CD4-positive, alpha-beta memory T cell (primary cell): ENCODE measurements at regions not wholly inside any gene's neighbourhood (a gene's known extent, or its start where the extent isn't known, plus 50 kb on each side); places are given as distances from the start of the nearest gene placed in this dataset.

Experiments
- CTCF ChIA-PET: fragments of 350-600 bp; sonication (Branson Sonifier 250); formaldehyde crosslinking; loops from one replicate; lab custom pipeline; 2021; ENCODE audit warnings: inconsistent platforms; ENCODE audit not compliant: partially characterized antibody; lab: Charles Lee
- POLR2A ChIA-PET: fragments of 350-600 bp; sonication (Branson Sonifier 250); formaldehyde crosslinking; loops from one replicate; lab custom pipeline; 2021; ENCODE audit not compliant: partially characterized antibody; lab: Charles Lee
- DNase-seq, 5 donors: peaks; one replicate each; pipeline versions ENCODE4 v3.0.0 to v3.0.0-alpha.2; 2020 to 2022; ENCODE audit warnings: mixed read lengths in 1 of 5
- H3K27ac ChIP-seq: one replicate; pipeline ENCODE4 v1.7.0; 2013; ENCODE audit warnings: low read depth, low read length
- H3K27me3 ChIP-seq: 2 replicates; pipeline ENCODE4 v1.7.0; 2013; ENCODE audit warnings: mild to moderate bottlenecking, low read length, moderate library complexity; ENCODE audit not compliant: insufficient read depth
- H3K36me3 ChIP-seq: 2 replicates; pipeline ENCODE4 v1.7.0; 2013; ENCODE audit warnings: mild to moderate bottlenecking, low read length, moderate library complexity; ENCODE audit not compliant: insufficient read depth
- H3K4me1 ChIP-seq: 2 replicates; pipeline ENCODE4 v1.7.0; 2013; ENCODE audit warnings: mild to moderate bottlenecking, low read length, moderate library complexity; ENCODE audit not compliant: insufficient read depth
- H3K4me3 ChIP-seq, 2 donors: one replicate each; pipeline ENCODE4 v1.7.0; 2013; ENCODE audit warnings: low read length in 2 of 2, mild to moderate bottlenecking in 1 of 2
- H3K9me3 ChIP-seq, 2 donors: one replicate each; pipeline ENCODE4 v1.7.0; 2013; ENCODE audit warnings: low read length in 2 of 2, control low read depth in 1 of 2; ENCODE audit not compliant: control insufficient read depth in 1 of 2
- H3K27ac Mint-ChIP-seq, 7 donors: one replicate each; pipeline ENCODE4 v1.8.0; 2020 to 2021; ENCODE audit warnings: mixed read lengths in 7 of 7, mild to moderate bottlenecking in 6 of 7, inconsistent platforms in 3 of 7, moderate library complexity in 3 of 7
- H3K27me3 Mint-ChIP-seq, 2 donors: one replicate each; pipeline ENCODE4 v1.8.0; 2020 to 2021; ENCODE audit warnings: mixed read lengths in 2 of 2
- H3K36me3 Mint-ChIP-seq, 2 donors: one replicate each; pipeline ENCODE4 v1.8.0; 2020 to 2021; ENCODE audit warnings: mixed read lengths in 2 of 2, inconsistent platforms in 1 of 2, mild to moderate bottlenecking in 1 of 2
- H3K4me1 Mint-ChIP-seq, 4 donors: one replicate each; pipeline ENCODE4 v1.8.0; 2020 to 2021; ENCODE audit warnings: mixed read lengths in 4 of 4, mild to moderate bottlenecking in 1 of 4
- H3K4me3 Mint-ChIP-seq, 8 donors: one replicate each; pipeline ENCODE4 v1.8.0; 2020 to 2021; ENCODE audit warnings: mixed read lengths in 8 of 8, mild to moderate bottlenecking in 7 of 8, moderate library complexity in 6 of 8, inconsistent platforms in 3 of 8
- H3K9me3 Mint-ChIP-seq, 8 donors: one replicate each; pipeline ENCODE4 v1.8.0; 2020 to 2021; ENCODE audit warnings: mixed read lengths in 8 of 8, mild to moderate bottlenecking in 5 of 8, inconsistent platforms in 3 of 8, moderate library complexity in 1 of 8
- intact Hi-C: fragments of 100-400 bp; cut with micrococcal nuclease; formaldehyde crosslinking; loops from one replicate; pipeline ENCODE4 v1.15.1; 2023

DNA sequence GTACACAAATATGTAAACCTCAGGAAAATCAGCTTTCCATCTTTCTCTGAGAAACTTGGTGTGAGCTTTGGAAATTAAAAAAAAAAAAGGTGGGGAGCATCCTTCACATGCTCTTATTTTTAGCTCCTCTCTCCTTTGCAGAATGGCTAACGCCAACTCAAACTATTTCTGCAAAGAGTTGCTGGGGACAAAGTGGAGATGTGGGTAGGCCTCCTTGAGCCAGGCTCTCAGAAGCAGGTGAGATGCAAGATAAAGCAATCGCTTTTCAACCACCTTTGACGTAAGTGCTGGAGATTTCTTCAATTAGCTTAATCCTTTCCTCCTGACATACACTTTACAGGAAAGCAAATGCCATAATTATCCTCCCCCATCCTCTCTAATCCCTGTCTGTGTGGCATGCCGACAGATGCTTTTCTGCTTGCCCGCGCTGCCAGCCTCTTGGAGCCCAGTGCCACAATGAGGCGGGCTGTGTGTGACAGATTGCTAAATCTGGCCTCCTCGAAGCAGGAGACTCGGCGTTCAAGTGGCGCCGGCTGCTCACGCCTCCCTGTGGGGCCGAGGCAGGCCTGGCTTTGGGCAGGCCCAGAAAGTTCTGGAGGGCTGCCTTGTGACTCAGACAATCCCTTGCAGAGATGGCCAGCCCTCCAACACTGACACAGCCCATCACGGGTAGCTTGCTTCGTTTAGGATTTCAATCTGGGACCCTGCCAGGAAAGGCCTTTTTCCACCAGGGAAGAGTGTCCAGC is 64.9 kb upstream of the SOD3 start:
- Histone ChIP-seq H3K27me3 (no peaks in the 10 kb centered on the region), H3K4me3 (no peak overlapping the region), H3K36me3 (no peaks in the 10 kb centered on the region), H3K27ac (no peak overlapping the region), H3K9me3 (no peaks in the 10 kb centered on the region), H3K4me1 (no peaks in the 10 kb centered on the region)
- ChIA-PET CTCF (no interaction called here), POLR2A (no interaction called here)
- intact Hi-C loops = no loop called here
- no peak overlapping the region for H3K4me3 Mint-ChIP-seq
- H3K27me3 Mint-ChIP-seq = peaks cover under 1 to 3% of the 10 kb centered on the region in 2 donors
- H3K9me3 Mint-ChIP-seq = peaks cover 0 to 4% (median 0%) of the 10 kb centered on the region in 8 donors
- no peak overlapping the region for H3K27ac Mint-ChIP-seq
- DNase-seq = no peak
- no peaks in the 10 kb centered on the region for H3K36me3 Mint-ChIP-seq
- no peaks in the 10 kb centered on the region for H3K4me1 Mint-ChIP-seq

DNA sequence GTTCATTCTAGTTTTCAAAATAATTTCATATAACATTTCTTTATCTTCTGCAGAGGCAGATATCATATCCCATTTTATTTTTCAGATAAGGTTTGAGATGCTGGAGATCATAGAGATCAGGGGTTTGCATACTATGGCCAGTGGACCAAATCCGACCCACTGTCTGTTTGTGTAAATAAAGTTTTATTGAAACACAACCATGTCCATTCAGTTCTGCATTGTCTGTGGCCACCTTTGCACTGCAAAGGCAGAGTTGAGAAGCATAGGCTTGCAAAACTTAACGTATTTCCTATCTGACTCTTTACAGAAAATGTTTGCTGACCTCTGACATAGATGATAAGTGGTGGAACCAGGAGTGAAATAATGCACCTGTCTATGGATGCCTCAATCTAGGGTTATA is 63.9 kb upstream of the SOD3 start:
- peaks cover 0 to 10% (median 4%) of the 10 kb centered on the region in 8 donors for H3K9me3 Mint-ChIP-seq
- H3K4me1 ChIP-seq = no peaks in the 10 kb centered on the region
- intact Hi-C loops = no loop called here
- no peak overlapping the region for H3K27ac Mint-ChIP-seq
- H3K36me3 ChIP-seq = no peaks in the 10 kb centered on the region
- H3K27ac ChIP-seq = no peak overlapping the region
- CTCF ChIA-PET = no interaction called here
- H3K4me1 Mint-ChIP-seq = no peaks in the 10 kb centered on the region
- H3K36me3 Mint-ChIP-seq = no peaks in the 10 kb centered on the region
- H3K4me3 ChIP-seq = no peak overlapping the region
- POLR2A ChIA-PET = no interaction called here
- H3K27me3 Mint-ChIP-seq = peaks cover 0 to 3% of the 10 kb centered on the region in 2 donors
- H3K27me3 ChIP-seq = no peaks in the 10 kb centered on the region
- DNase-seq = no peak
- no peaks in the 10 kb centered on the region for H3K9me3 ChIP-seq
- H3K4me3 Mint-ChIP-seq = no peak overlapping the region

DNA sequence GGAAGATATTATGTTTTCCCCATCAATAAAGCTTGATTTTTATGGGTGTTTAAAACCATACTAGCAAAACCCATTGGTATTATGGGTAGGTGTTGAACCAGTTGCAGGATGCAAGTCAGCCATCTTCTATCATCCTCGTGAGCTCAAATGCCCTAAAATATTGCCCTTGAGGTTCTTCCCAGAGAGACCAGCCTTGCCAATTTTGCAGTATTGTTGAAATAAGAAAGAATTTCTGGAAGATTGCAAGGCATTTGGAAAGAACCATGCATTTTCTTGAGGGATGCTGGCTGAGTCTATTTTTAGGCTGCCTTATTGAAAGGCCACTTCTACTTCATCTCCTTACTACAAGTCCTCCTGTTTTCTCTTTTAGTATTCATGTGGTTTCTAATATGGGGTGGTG is 60.9 kb upstream of the SOD3 start:
- ChIA-PET CTCF (no interaction called here), POLR2A (no interaction called here)
- Histone ChIP-seq H3K4me1 (no peaks in the 10 kb centered on the region), H3K27me3 (no peaks in the 10 kb centered on the region), H3K27ac (no peak overlapping the region), H3K9me3 (no peaks in the 10 kb centered on the region), H3K36me3 (no peaks in the 10 kb centered on the region), H3K4me3 (no peak overlapping the region)
- no peaks in the 10 kb centered on the region for H3K4me1 Mint-ChIP-seq
- no peak overlapping the region for H3K27ac Mint-ChIP-seq
- peaks cover 0 to 2% of the 10 kb centered on the region in 2 donors for H3K27me3 Mint-ChIP-seq
- intact Hi-C loops = no loop called here
- H3K4me3 Mint-ChIP-seq = no peak overlapping the region
- DNase-seq = no peak
- peaks cover 6 to 25% (median 10%) of the 10 kb centered on the region in 8 donors for H3K9me3 Mint-ChIP-seq
- peaks cover 0 to 5% of the 10 kb centered on the region in 2 donors for H3K36me3 Mint-ChIP-seq

DNA sequence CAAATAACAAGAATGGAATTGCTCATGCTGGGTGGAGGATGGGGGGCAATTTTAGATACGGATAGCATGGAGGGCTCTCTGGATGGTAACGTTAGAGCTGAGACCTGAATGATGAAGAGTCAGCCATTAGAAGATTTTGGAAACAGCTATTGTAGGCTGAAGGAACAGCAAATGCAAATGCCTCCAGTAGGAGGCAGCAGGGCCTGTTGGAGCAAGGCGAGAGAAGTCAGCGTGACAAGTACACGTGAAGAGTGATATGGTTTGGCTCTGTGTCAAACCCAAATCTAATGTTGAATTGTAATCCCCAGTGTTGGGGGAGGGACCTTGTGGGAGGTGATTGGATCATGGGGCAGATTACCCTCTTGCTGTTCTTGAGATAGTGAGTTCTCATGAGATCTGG is 59.3 kb upstream of the SOD3 start:
- no peaks in the 10 kb centered on the region for H3K36me3 ChIP-seq
- no peaks in the 10 kb centered on the region for H3K4me1 Mint-ChIP-seq
- peaks cover 4 to 25% (median 10%) of the 10 kb centered on the region in 8 donors for H3K9me3 Mint-ChIP-seq
- intact Hi-C loops = no loop called here
- no peak for DNase-seq
- H3K27me3 Mint-ChIP-seq = peaks cover 0 to 2% of the 10 kb centered on the region in 2 donors
- no peak overlapping the region for H3K4me3 ChIP-seq
- no peaks in the 10 kb centered on the region for H3K9me3 ChIP-seq
- CTCF ChIA-PET = no interaction called here
- H3K27me3 ChIP-seq = no peaks in the 10 kb centered on the region
- H3K4me1 ChIP-seq = no peaks in the 10 kb centered on the region
- no peak overlapping the region for H3K27ac ChIP-seq
- H3K36me3 Mint-ChIP-seq = peaks cover 0 to 5% of the 10 kb centered on the region in 2 donors
- H3K27ac Mint-ChIP-seq = no peak overlapping the region
- no peak overlapping the region for H3K4me3 Mint-ChIP-seq
- POLR2A ChIA-PET = no interaction called here

DNA sequence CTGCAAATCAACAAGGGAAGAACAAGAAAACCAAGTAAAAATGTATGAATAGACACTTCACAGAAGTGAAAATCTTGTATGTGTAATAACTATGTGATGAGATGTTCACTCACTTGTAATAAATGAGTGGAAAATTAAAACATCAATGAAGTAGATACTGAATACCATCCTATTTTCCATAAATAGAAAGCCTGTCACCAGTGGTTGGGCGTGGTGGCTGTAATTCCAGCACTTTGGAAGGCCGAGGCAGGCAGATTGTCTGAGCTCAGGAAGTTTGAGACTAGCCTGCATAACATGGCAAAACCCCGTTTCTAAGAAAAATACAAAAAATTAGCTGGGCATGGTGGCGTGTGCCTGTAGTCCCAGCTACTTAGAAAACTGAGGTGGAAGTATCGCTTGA is 53.5 kb upstream of the SOD3 start:
- Histone ChIP-seq H3K4me3 (no peak overlapping the region), H3K27me3 (no peaks in the 10 kb centered on the region), H3K4me1 (no peaks in the 10 kb centered on the region), H3K36me3 (no peaks in the 10 kb centered on the region), H3K27ac (no peak overlapping the region), H3K9me3 (no peaks in the 10 kb centered on the region)
- intact Hi-C loops = no loop called here
- peaks cover 3 to 4% of the 10 kb centered on the region in 2 donors for H3K27me3 Mint-ChIP-seq
- H3K36me3 Mint-ChIP-seq = peaks cover 0 to 2% of the 10 kb centered on the region in 2 donors
- H3K4me1 Mint-ChIP-seq = no peaks in the 10 kb centered on the region
- DNase-seq = no peak
- H3K9me3 Mint-ChIP-seq = peaks cover 4 to 14% (median 6%) of the 10 kb centered on the region in 8 donors
- no peak overlapping the region for H3K4me3 Mint-ChIP-seq
- CTCF ChIA-PET = no interaction called here
- H3K27ac Mint-ChIP-seq = no peak overlapping the region
- POLR2A ChIA-PET = no interaction called here

DNA sequence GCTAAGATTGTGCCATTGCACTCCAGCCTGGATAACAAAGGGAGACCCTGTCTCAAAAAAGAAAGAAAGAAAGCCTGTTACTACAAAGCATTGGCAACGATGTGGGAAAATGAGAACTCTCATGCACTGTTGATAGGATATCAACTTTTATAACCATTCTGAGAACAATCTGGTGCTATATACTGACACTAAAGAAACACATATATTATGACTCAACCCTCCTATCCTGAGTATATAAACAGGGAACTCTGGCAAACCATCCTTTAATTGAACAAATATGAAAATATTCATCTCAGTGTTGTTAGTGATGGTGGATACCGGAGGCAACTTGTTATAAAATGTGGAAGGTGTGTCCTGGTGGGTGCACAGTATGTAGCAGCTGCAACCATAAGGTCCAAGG is 53.0 kb upstream of the SOD3 start:
- H3K4me1 Mint-ChIP-seq = no peaks in the 10 kb centered on the region
- no peaks in the 10 kb centered on the region for H3K36me3 Mint-ChIP-seq
- ChIA-PET POLR2A (no interaction called here), CTCF (no interaction called here)
- H3K4me3 Mint-ChIP-seq = no peak overlapping the region
- H3K4me3 ChIP-seq = no peak overlapping the region
- no peak overlapping the region for H3K27ac Mint-ChIP-seq
- no peaks in the 10 kb centered on the region for H3K27me3 ChIP-seq
- DNase-seq = no peak
- H3K27ac ChIP-seq = no peak overlapping the region
- intact Hi-C loops = no loop called here
- H3K9me3 Mint-ChIP-seq = peaks cover 0 to 10% (median 4%) of the 10 kb centered on the region in 8 donors
- H3K36me3 ChIP-seq = no peaks in the 10 kb centered on the region
- H3K27me3 Mint-ChIP-seq = peaks cover 3 to 4% of the 10 kb centered on the region in 2 donors
- no peaks in the 10 kb centered on the region for H3K9me3 ChIP-seq
- H3K4me1 ChIP-seq = no peaks in the 10 kb centered on the region

DNA sequence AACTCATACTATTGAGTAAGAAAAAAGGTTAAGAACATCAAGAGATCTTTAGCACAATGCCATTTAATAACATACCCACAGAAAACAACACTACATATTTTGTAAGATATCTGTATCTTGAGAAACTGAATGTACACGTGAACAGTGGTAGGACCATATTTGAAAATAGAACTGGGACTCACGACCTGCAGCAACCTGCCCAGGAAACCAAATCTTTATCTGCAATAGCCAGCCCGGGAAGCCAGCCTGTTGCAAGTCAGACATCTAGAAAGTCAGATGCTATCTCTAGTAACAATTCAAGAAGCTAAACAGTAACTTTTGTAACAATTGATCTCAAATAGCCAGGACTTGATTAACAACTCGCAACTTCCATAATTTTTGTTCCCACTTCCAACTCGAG is 52.6 kb upstream of the SOD3 start:
- Mint-ChIP-seq H3K4me1 (no peaks in the 10 kb centered on the region), H3K36me3 (no peaks in the 10 kb centered on the region), H3K9me3 (peaks cover 0 to 7% (median 4%) of the 10 kb centered on the region in 8 donors), H3K27me3 (peaks cover 3 to 4% of the 10 kb centered on the region in 2 donors), H3K27ac (no peak overlapping the region), H3K4me3 (no peak overlapping the region)
- H3K4me3 ChIP-seq = no peak overlapping the region
- no peaks in the 10 kb centered on the region for H3K4me1 ChIP-seq
- H3K27me3 ChIP-seq = no peaks in the 10 kb centered on the region
- no peak for DNase-seq
- no peaks in the 10 kb centered on the region for H3K9me3 ChIP-seq
- POLR2A ChIA-PET = no interaction called here
- intact Hi-C loops = no loop called here
- H3K36me3 ChIP-seq = no peaks in the 10 kb centered on the region
- H3K27ac ChIP-seq = no peak overlapping the region
- CTCF ChIA-PET = no interaction called here
